ENCODE measurements at regions not wholly inside any gene's neighbourhood (a gene's known extent, or its start where the extent isn't known, plus 50 kb on each side); places are given as distances from the start of the nearest gene placed in this dataset.
"Not testable (repeated sequence)": the region's sequence is repeated elsewhere in the genome, so short reads cannot be mapped to it uniquely, and the experiment has no call there.

GRCh38 chr3:110324171-110324705 is 747.4 kb upstream of the NECTIN3 start:
- WGBS, 2 donors, result 49 to 60% methylated on average over 3 of the region's 3 CpGs
- TF ChIP-seq CTCF (IDR thresholded peaks at IDR 0.05) (no peak), POLR2AphosphoS5 (IDR thresholded peaks at IDR 0.05) (no peak), EP300 (IDR thresholded peaks at IDR 0.05) (no peak), POLR2A (IDR thresholded peaks at IDR 0.05) (no peak)
- DNase-seq, result no peak

GRCh38 chr3:110327870-110328269 is 743.7 kb upstream of the NECTIN3 start:
- no peak for ATAC-seq (ENCODE audit: low FRiP score in 2 of 2)
- H3K27ac ChIP-seq, result no peak overlapping the region
- no peak for DNase-seq
- TF ChIP-seq POLR2AphosphoS5 (IDR thresholded peaks at IDR 0.05) (no peak), POLR2A (IDR thresholded peaks at IDR 0.05) (no peak), EP300 (IDR thresholded peaks at IDR 0.05) (no peak), CTCF (IDR thresholded peaks at IDR 0.05) (no peak)
- H3K27me3 ChIP-seq, result no peaks in the 10 kb centered on the region
- WGBS, 2 donors, result 88 to 93% methylated on average over 2 of the region's 2 CpGs
- no peaks in the 10 kb centered on the region for H3K36me3 ChIP-seq
- H3K4me1 ChIP-seq, result no peaks in the 10 kb centered on the region
- H3K9me3 ChIP-seq, result no peaks in the 10 kb centered on the region
- no peak overlapping the region for H3K4me3 ChIP-seq

More at GRCh38 chr3:110324171-110324705, 747.4 kb upstream of the NECTIN3 start:
- H3K4me1 ChIP-seq, result no peaks in the 10 kb centered on the region
- no peaks in the 10 kb centered on the region for H3K27me3 ChIP-seq
- no peak overlapping the region for H3K27ac ChIP-seq
- H3K9me3 ChIP-seq, result no peaks in the 10 kb centered on the region
- H3K4me3 ChIP-seq, result no peak overlapping the region
- no peak for ATAC-seq (ENCODE audit: low FRiP score in 2 of 2)
- no peaks in the 10 kb centered on the region for H3K36me3 ChIP-seq

GRCh38 chr3:110331562-110331961 is 740.1 kb upstream of the NECTIN3 start:
- H3K9me3 ChIP-seq; H3K36me3 ChIP-seq; H3K27me3 ChIP-seq; ATAC-seq (ENCODE audit: low FRiP score in 2 of 2); H3K27ac ChIP-seq; DNase-seq; H3K4me1 ChIP-seq; H3K4me3 ChIP-seq: not testable (repeated sequence)
- WGBS, 2 donors, result 84 to 87% methylated on average over 2 of the region's 2 CpGs

GRCh38 chr3:110332629-110333028 is 739.0 kb upstream of the NECTIN3 start:
- DNase-seq (no peak), ATAC-seq (ENCODE audit: low FRiP score in 2 of 2) (no peak)
- no peak overlapping the region for H3K4me3 ChIP-seq
- peaks cover 0 to 5% (median 0%) of the 10 kb centered on the region in 4 donors for H3K9me3 ChIP-seq
- TF ChIP-seq CTCF (IDR thresholded peaks at IDR 0.05) (no peak), EP300 (IDR thresholded peaks at IDR 0.05) (no peak), POLR2AphosphoS5 (IDR thresholded peaks at IDR 0.05) (no peak), POLR2A (IDR thresholded peaks at IDR 0.05) (no peak)
- H3K4me1 ChIP-seq, result no peaks in the 10 kb centered on the region
- H3K36me3 ChIP-seq, result no peaks in the 10 kb centered on the region
- no peaks in the 10 kb centered on the region for H3K27me3 ChIP-seq
- no peak overlapping the region for H3K27ac ChIP-seq
- 78 to 83% methylated on average over 3 of the region's 3 CpGs for WGBS, 2 donors

GRCh38 chr3:110341047-110341446 is 730.6 kb upstream of the NECTIN3 start:
- ATAC-seq (ENCODE audit: low FRiP score in 2 of 2), result no peak
- H3K36me3 ChIP-seq, result no peaks in the 10 kb centered on the region
- WGBS, 2 donors, result 86 to 90% methylated on average over 2 of the region's 2 CpGs

More at GRCh38 chr3:110341047-110341446, 730.6 kb upstream of the NECTIN3 start:
- TF ChIP-seq EP300 (IDR thresholded peaks at IDR 0.05) (no peak), CTCF (IDR thresholded peaks at IDR 0.05) (no peak), POLR2AphosphoS5 (IDR thresholded peaks at IDR 0.05) (no peak), POLR2A (IDR thresholded peaks at IDR 0.05) (no peak)
- no peak overlapping the region for H3K4me3 ChIP-seq
- H3K4me1 ChIP-seq, result no peaks in the 10 kb centered on the region
- no peaks in the 10 kb centered on the region for H3K27me3 ChIP-seq
- no peak for DNase-seq
- H3K9me3 ChIP-seq, result peaks cover 0 to 6% (median 0%) of the 10 kb centered on the region in 4 donors
- no peak overlapping the region for H3K27ac ChIP-seq
